SU-DHL-6 (cell line): ENCODE measurements at regions not wholly inside any gene's neighbourhood (a gene's known extent, or its start where the extent isn't known, plus 50 kb on each side); places are given as distances from the start of the nearest gene placed in this dataset.

Experiments
- EZH2phosphoT487 ChIP-seq: fragments of 200-600 bp; sonication (generic), shearing (Covaris generic); conservative IDR thresholded peaks from 2 replicates; pipeline ENCODE4 v1.6.1; 2018; ENCODE audit warnings: mild to moderate bottlenecking, antibody characterized with exemption, low read length, moderate library complexity, mixed read lengths
- TF ChIP-seq, protein P1 (sequence below): fragments of 200-600 bp; sonication (generic); IDR thresholded peaks from one replicate; pipeline ENCODE4 v1.5.1; 2017; ENCODE audit warnings: antibody characterized with exemption, mild to moderate bottlenecking, low read length, moderate library complexity; ENCODE audit not compliant: insufficient read depth, poor library complexity, severe bottlenecking

DNA sequence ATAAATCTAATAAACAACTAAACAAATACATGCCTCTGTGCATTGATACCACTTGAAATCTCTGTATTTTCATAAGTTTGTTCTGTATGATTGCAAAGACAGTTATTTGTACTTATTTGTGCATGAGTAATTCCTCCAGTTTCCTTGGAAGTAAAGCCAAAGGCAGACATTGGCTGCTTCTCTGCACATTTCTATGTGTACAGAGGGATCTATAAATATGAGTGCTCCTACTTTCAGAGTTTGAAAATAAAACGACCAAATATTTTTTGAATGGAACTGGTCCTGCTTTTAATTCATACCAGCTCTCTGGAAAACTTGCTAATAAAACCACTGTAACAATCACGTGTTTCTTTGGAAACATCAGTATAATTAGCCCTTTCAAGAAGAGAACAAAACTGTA lies 306.5 kb downstream of the MAN2A1 start:
- TF ChIP-seq, protein P1, sequence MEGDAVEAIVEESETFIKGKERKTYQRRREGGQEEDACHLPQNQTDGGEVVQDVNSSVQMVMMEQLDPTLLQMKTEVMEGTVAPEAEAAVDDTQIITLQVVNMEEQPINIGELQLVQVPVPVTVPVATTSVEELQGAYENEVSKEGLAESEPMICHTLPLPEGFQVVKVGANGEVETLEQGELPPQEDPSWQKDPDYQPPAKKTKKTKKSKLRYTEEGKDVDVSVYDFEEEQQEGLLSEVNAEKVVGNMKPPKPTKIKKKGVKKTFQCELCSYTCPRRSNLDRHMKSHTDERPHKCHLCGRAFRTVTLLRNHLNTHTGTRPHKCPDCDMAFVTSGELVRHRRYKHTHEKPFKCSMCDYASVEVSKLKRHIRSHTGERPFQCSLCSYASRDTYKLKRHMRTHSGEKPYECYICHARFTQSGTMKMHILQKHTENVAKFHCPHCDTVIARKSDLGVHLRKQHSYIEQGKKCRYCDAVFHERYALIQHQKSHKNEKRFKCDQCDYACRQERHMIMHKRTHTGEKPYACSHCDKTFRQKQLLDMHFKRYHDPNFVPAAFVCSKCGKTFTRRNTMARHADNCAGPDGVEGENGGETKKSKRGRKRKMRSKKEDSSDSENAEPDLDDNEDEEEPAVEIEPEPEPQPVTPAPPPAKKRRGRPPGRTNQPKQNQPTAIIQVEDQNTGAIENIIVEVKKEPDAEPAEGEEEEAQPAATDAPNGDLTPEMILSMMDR: no peak
- no peak for TF ChIP-seq EZH2phosphoT487
